Glutamatergic neuron (in vitro differentiated cells): ENCODE measurements at regions not wholly inside any gene's neighbourhood (a gene's known extent, or its start where the extent isn't known, plus 50 kb on each side); places are given as distances from the start of the nearest gene placed in this dataset.

Source experiments
- DNase-seq: peaks from one replicate; pipeline ENCODE4 v3.0.0; 2022
- H3K27ac Mint-ChIP-seq: one replicate; pipeline ENCODE4 v1.8.0; 2020; ENCODE audit warnings: mild to moderate bottlenecking, mixed read lengths, inconsistent platforms; ENCODE audit not compliant: unreplicated experiment
- H3K27me3 Mint-ChIP-seq: one replicate; pipeline ENCODE4 v1.8.0; 2020; ENCODE audit warnings: mild to moderate bottlenecking, moderate library complexity, mixed read lengths, inconsistent platforms; ENCODE audit not compliant: unreplicated experiment
- H3K36me3 Mint-ChIP-seq: one replicate; pipeline ENCODE4 v1.8.0; 2020; ENCODE audit warnings: mild to moderate bottlenecking, mixed read lengths, inconsistent platforms; ENCODE audit not compliant: unreplicated experiment
- H3K4me1 Mint-ChIP-seq: one replicate; pipeline ENCODE4 v1.8.0; 2020; ENCODE audit warnings: mild to moderate bottlenecking, low read depth, mixed read lengths, inconsistent platforms; ENCODE audit not compliant: unreplicated experiment
- H3K4me3 Mint-ChIP-seq: one replicate; pipeline ENCODE4 v1.8.0; 2020; ENCODE audit warnings: mild to moderate bottlenecking, mixed read lengths, inconsistent platforms; ENCODE audit not compliant: unreplicated experiment
- H3K9me3 Mint-ChIP-seq: one replicate; pipeline ENCODE4 v1.8.0; 2020; ENCODE audit warnings: mild to moderate bottlenecking, moderate library complexity, mixed read lengths, inconsistent platforms; ENCODE audit not compliant: unreplicated experiment
- TF ChIP-seq, protein P1 (sequence below): fragments of 200-600 bp; sonication (generic); IDR thresholded peaks from one replicate; pipeline ENCODE4 v1.5.0; 2021; ENCODE audit not compliant: partially characterized antibody, unreplicated experiment

- peaks cover 4% of the 10 kb centered on the region for H3K9me3 Mint-ChIP-seq
- peak; percentile 29 for DNase-seq
- H3K4me1 Mint-ChIP-seq = peaks cover 19% of the 10 kb centered on the region
- TF ChIP-seq, protein P1, sequence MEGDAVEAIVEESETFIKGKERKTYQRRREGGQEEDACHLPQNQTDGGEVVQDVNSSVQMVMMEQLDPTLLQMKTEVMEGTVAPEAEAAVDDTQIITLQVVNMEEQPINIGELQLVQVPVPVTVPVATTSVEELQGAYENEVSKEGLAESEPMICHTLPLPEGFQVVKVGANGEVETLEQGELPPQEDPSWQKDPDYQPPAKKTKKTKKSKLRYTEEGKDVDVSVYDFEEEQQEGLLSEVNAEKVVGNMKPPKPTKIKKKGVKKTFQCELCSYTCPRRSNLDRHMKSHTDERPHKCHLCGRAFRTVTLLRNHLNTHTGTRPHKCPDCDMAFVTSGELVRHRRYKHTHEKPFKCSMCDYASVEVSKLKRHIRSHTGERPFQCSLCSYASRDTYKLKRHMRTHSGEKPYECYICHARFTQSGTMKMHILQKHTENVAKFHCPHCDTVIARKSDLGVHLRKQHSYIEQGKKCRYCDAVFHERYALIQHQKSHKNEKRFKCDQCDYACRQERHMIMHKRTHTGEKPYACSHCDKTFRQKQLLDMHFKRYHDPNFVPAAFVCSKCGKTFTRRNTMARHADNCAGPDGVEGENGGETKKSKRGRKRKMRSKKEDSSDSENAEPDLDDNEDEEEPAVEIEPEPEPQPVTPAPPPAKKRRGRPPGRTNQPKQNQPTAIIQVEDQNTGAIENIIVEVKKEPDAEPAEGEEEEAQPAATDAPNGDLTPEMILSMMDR = no peak
- H3K27me3 Mint-ChIP-seq = peaks cover 4% of the 10 kb centered on the region
- no peaks in the 10 kb centered on the region for H3K36me3 Mint-ChIP-seq
- H3K27ac Mint-ChIP-seq = no peak overlapping the region
- no peak overlapping the region for H3K4me3 Mint-ChIP-seq
These were observed 259.7 kb downstream of the MN1 start for GRCh38 chr22:27541836-27542235.

- H3K4me1 Mint-ChIP-seq = peaks cover 17% of the 10 kb centered on the region
- H3K27ac Mint-ChIP-seq = no peak overlapping the region
- no peak for DNase-seq
- peaks cover 4% of the 10 kb centered on the region for H3K9me3 Mint-ChIP-seq
- no peak overlapping the region for H3K4me3 Mint-ChIP-seq
- H3K36me3 Mint-ChIP-seq = no peaks in the 10 kb centered on the region
- TF ChIP-seq, protein P1 = no peak
- peaks cover 4% of the 10 kb centered on the region for H3K27me3 Mint-ChIP-seq
These were observed 259.0 kb downstream of the MN1 start for GRCh38 chr22:27542602-27543001.

GRCh38 chr22:27543460-27543859 lies 258.1 kb downstream of the MN1 start:
- TF ChIP-seq, protein P1 = no peak
- no peak for DNase-seq

DNA sequence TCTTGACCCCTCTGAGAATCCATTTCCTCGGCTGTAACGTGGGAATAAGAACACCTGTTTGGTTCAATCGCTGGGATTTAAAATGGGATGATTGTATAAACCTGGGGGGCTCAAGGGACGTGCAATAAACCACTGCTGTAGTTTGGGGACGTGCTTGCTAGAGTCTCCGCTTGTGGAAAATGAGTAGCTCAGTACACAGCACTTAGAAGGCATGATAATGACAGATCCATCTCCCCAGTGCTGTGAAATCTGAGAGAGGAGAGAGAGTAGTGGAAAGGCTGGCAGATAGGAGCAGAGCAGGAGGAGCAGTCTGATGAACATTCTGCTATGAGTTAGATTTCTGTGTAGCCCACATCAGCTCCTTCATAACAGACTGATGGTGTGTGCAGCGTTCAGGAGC lies 256.5 kb downstream of the MN1 start:
- H3K27me3 Mint-ChIP-seq = peaks cover 2% of the 10 kb centered on the region
- H3K4me1 Mint-ChIP-seq = peaks cover 17% of the 10 kb centered on the region
- DNase-seq = no peak
- H3K4me3 Mint-ChIP-seq = no peak overlapping the region
- no peaks in the 10 kb centered on the region for H3K36me3 Mint-ChIP-seq
- TF ChIP-seq, protein P1 = no peak
- H3K9me3 Mint-ChIP-seq = peaks cover 6% of the 10 kb centered on the region
- no peak overlapping the region for H3K27ac Mint-ChIP-seq

More at GRCh38 chr22:27543460-27543859, 258.1 kb downstream of the MN1 start:
- H3K36me3 Mint-ChIP-seq = no peaks in the 10 kb centered on the region
- no peak overlapping the region for H3K4me3 Mint-ChIP-seq
- no peak overlapping the region for H3K27ac Mint-ChIP-seq
- H3K27me3 Mint-ChIP-seq = peaks cover 2% of the 10 kb centered on the region
- peaks cover 4% of the 10 kb centered on the region for H3K9me3 Mint-ChIP-seq
- peaks cover 17% of the 10 kb centered on the region for H3K4me1 Mint-ChIP-seq

- no peaks in the 10 kb centered on the region for H3K36me3 Mint-ChIP-seq
- TF ChIP-seq, protein P1 = no peak
- peaks cover 4% of the 10 kb centered on the region for H3K9me3 Mint-ChIP-seq
- peaks cover 2% of the 10 kb centered on the region for H3K27me3 Mint-ChIP-seq
- H3K4me1 Mint-ChIP-seq = peaks cover 5% of the 10 kb centered on the region
- H3K27ac Mint-ChIP-seq = no peak overlapping the region
- DNase-seq = no peak
- no peak overlapping the region for H3K4me3 Mint-ChIP-seq
These were observed 255.2 kb downstream of the MN1 start for GRCh38 chr22:27546157-27546935.
